Neural cell (in vitro differentiated cells): ENCODE measurements at regions not wholly inside any gene's neighbourhood (a gene's known extent, or its start where the extent isn't known, plus 50 kb on each side); places are given as distances from the start of the nearest gene placed in this dataset.
A peak's percentile ranks its signal among the peaks of the same experiment; 100 is the strongest.

ENCODE experiments used
- CTCF ChIP-seq: fragments of 450-650 bp; IDR thresholded peaks from 2 replicates; pipeline ENCODE4 v1.5.1; 2014; ENCODE audit warnings: antibody characterized with exemption, mild to moderate bottlenecking, moderate library complexity; ENCODE audit not compliant: poor library complexity, severe bottlenecking
- POLR2AphosphoS5 ChIP-seq: IDR thresholded peaks from 2 replicates; pipeline ENCODE4 v1.6.1; 2012
- RAD21 ChIP-seq: fragments of 450-650 bp; conservative IDR thresholded peaks from 2 replicates; pipeline ENCODE4 v1.6.1; 2014; ENCODE audit warnings: antibody characterized with exemption, mild to moderate bottlenecking, moderate library complexity

DNA sequence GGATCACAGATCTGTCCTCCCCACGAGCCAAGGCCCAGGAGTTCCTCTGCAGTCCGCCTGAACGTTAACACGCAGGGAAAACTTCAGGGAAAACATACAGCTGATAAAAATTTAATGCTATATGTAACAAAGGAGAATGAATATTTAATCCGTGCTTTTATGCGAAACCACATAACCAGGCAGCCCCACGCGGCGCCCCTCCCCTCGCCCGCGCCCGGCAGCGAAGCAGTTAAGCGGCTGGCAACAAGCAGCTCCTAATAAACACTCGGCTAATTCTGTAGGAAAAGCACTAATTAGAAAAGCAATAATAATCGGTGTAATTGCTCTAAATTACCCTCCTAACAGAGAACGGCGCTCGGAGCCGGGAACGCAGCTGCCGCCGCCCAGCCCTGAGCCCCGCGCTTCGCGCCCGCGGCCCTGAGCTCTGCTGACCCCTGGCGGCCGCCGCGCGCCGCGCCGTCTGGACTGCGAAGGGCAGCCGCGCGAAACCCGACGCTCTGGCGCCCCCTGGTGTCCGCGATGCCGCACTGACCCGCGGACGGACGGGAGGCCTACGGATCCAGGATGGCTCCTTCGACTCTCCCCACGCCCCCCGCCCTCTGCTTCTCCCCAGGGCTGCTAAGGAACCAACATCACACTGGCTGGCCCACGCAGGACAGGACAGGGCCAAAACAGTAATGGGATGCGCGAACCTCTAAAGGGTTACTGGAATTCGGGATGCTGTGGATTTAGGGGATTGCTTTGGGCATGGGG, 181.4 kb downstream of the SMAD2 start:
- TF ChIP-seq CTCF, result peak; percentile 100
- TF ChIP-seq POLR2AphosphoS5, result no peak
- peak; percentile 100 for TF ChIP-seq RAD21
